Stimulated activated CD4-positive, alpha-beta T cell treated with anti-CD3 and anti-CD28 coated beads, TNF-alpha, amount 100 ng/mL, for 48 hours (primary cell): ENCODE measurements at regions not wholly inside any gene's neighbourhood (a gene's known extent, or its start where the extent isn't known, plus 50 kb on each side); places are given as distances from the start of the nearest gene placed in this dataset.
"Not testable (repeated sequence)": the region's sequence is repeated elsewhere in the genome, so short reads cannot be mapped to it uniquely, and the experiment has no call there.

Experiments
- DNase-seq, 3 donors: peaks; one replicate each; pipeline ENCODE4 v3.0.0-alpha.2; 2020; ENCODE audit warnings: low read depth in 3 of 3

- no peak for DNase-seq
These were observed 149.8 kb upstream of the DCC start for GRCh38 chr18:52190195-52190594.

GRCh38 chr18:52190631-52191030 lies 149.4 kb upstream of the DCC start:
- DNase-seq, result no peak

GRCh38 chr18:52200406-52200805 lies 139.6 kb upstream of the DCC start:
- DNase-seq, result no peak

DNA sequence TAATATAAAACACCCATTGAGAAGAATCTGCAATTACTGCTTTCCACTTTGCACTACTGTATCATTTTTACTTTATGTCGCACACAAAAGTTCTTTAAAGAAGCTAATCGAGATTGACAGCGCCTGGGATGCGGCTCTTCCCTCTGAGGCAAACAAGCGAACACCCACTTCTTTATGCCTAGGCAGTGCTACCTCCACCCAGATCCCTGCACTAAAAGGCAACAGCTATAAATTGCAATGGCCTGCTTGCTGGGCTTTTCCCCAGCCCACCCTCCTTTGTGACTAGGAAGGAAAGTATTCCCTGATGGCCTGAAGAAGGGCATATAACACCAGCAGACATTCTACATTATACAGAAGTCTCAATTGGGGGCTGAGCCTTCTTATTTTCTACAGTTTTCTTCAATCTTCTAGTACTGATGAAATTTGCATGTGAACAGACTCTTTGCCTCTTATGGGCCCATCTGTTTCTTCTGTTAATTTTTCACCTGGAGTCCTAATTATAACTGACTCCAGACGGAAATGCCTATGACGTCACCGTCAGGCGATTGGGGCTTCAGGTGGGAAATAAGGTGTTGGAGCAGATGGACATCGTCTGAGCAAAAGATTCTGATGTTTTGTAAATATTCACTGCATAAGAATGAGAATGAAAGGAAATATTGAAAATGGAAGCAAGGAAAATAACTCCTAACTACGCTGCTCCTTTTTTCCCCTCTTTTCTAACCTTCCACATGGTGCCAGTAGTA lies 138.9 kb upstream of the DCC start:
- DNase-seq, result no peak

- DNase-seq, result no peak
These were observed 131.4 kb upstream of the DCC start for GRCh38 chr18:52208646-52209045.

DNA sequence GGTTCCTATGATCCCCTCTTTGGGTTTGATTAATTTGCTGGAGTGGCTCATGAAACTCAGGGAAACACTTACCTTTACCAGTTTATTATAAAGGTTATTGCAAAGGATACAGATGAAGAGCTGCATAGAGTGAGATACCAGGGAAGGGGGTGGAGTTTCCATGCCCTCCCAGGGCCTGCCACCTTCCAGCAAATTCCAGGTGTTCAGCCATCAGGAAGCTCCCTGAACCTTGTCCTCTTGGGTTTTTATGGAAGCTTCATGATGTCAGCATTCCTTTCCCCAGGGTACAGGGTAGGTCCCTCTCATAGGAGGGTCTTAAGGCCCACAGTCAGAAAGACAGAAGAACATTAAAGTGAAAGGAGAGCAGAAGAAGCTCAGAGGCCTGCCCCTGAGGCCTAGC lies 123.9 kb upstream of the DCC start:
- DNase-seq, result no peak

- DNase-seq, result no peak
These were observed 123.3 kb upstream of the DCC start for GRCh38 chr18:52216666-52217065.

GRCh38 chr18:52219102-52219501 lies 120.9 kb upstream of the DCC start:
- DNase-seq, result no peak

- no peak for DNase-seq
These were observed 119.9 kb upstream of the DCC start for GRCh38 chr18:52220062-52220591.

GRCh38 chr18:52222211-52222610 lies 117.8 kb upstream of the DCC start:
- DNase-seq, result no peak

DNA sequence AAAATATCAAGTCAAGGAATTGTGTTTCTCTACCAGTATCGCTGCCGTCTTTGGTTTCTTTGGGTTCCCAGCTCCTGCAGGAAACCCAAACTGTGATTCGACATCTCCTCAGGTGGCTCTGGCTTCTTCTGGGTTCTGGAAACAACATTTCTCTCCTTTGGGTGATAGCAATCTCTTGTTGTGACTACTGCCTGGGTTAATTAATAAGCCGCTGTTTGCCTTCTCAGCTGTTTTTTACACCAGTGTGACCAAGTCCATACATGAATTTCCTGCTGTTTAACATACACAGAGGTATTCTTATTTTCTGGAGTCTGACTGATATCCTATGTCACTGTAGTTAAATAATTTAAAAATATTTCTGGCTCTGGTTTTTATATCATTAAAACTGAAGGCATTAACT lies 112.5 kb upstream of the DCC start:
- no peak for DNase-seq

- no peak for DNase-seq
These were observed 111.8 kb upstream of the DCC start for GRCh38 chr18:52228166-52228565.

DNA sequence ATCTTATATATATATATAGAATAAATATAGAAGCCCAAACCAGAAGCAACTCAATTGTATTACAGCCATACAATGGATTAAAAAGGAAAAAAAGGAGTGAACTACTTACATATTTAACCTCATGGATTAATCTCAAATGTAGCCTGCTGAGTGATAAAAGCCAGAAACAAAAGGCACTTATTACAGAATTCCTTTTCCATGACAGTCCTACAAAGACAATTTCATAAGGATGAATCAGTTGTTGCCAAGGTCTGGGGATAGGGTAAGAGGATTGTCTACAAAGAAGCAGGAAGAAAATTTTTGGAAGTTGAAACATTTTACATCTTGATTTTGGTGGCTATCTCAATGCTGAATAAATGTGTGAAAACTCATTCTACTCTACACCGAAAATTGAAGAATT lies 103.9 kb upstream of the DCC start:
- DNase-seq, result no peak

GRCh38 chr18:52237551-52237950 lies 102.4 kb upstream of the DCC start:
- DNase-seq, result no peak

- no peak for DNase-seq
These were observed 97.3 kb upstream of the DCC start for GRCh38 chr18:52242711-52243110.

- no peak for DNase-seq
These were observed 95.3 kb upstream of the DCC start for GRCh38 chr18:52244658-52245057.

GRCh38 chr18:52254367-52254766 lies 85.6 kb upstream of the DCC start:
- no peak for DNase-seq

GRCh38 chr18:52257417-52257816 lies 82.6 kb upstream of the DCC start:
- not testable (repeated sequence) for DNase-seq

- no peak for DNase-seq
These were observed 64.2 kb upstream of the DCC start for GRCh38 chr18:52275817-52276216.

GRCh38 chr18:52277785-52278184 lies 62.2 kb upstream of the DCC start:
- no peak for DNase-seq

GRCh38 chr18:52278191-52278590 lies 61.8 kb upstream of the DCC start:
- no peak for DNase-seq

GRCh38 chr18:52280702-52281101 lies 59.3 kb upstream of the DCC start:
- no peak for DNase-seq

DNA sequence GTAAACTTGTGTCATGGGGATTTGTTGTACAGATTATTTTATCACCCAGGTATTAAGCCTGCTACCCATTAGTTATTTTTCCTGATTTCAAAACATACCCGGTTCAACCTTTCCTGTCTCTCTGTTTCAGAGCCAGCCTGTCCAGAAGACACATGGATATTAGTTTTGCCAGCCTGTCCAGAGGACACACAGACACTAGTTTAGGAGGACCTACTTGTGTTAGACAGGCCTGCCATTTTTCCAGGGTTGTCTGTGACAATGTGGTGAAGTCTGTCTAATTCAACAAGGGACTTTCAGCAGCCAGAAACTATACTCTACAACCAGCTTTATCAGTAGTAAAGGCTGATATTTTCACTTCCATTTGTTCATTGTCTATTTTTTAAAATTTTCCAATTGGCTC lies 56.1 kb upstream of the DCC start:
- no peak for DNase-seq

- DNase-seq, result no peak
These were observed 53.3 kb upstream of the DCC start for GRCh38 chr18:52286675-52287074.
